ENCODE measurements at regions not wholly inside any gene's neighbourhood (a gene's known extent, or its start where the extent isn't known, plus 50 kb on each side); places are given as distances from the start of the nearest gene placed in this dataset.

- DNase-seq: no peak
These were observed 452.3 kb downstream of the CNTNAP4 start for GRCh38 chr16:76729525-76729924.

- no peak for DNase-seq
These were observed 455.7 kb downstream of the CNTNAP4 start for GRCh38 chr16:76732894-76733293.

DNA sequence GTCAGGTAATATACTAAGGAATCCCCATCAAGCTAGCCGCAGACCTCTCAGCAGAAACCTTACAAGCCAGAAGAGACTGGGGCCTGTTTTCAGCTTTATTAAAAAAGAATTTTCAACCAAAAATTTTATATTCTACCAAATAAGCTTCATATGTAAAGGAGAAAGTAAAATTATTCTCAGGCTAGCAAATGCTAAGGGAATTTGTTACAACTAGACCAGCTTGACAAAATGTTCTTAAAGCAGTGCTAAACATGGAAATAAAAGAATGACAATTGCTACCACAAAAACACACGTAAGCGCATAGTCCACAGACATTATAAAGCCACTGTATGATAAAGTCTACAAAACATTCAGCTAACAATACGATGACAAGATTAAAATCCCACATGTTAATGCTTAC, 449.4 kb upstream of the MON1B start:
- DNase-seq: no peak

GRCh38 chr16:76748461-76749348, 442.3 kb upstream of the MON1B start:
- DNase-seq: no peak

- no peak for DNase-seq
These were observed 441.1 kb upstream of the MON1B start for GRCh38 chr16:76749780-76750375.

GRCh38 chr16:76755496-76755895, 435.5 kb upstream of the MON1B start:
- DNase-seq: no peak

- no peak for DNase-seq
These were observed 434.6 kb upstream of the MON1B start for GRCh38 chr16:76756423-76756822.

- no peak for DNase-seq
These were observed 434.0 kb upstream of the MON1B start for GRCh38 chr16:76756951-76757350.

DNA sequence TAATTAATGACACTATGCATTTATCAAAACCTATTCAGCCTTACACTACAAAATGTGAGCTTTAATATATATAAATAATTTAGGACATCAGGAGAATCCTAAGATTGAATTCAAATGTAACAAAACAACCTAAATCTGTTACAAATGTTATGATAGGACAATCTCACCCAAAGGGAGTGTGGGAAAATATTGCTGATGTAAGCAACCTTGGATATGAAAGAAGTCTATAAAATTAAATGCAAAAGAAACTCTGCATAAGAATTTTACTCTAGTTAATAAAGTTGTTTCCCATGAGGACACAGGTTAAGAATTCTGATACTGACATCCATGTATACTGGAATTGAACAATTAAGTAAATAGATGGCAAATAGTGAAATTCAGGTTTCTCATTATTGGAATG, 424.5 kb upstream of the MON1B start:
- DNase-seq: no peak

DNA sequence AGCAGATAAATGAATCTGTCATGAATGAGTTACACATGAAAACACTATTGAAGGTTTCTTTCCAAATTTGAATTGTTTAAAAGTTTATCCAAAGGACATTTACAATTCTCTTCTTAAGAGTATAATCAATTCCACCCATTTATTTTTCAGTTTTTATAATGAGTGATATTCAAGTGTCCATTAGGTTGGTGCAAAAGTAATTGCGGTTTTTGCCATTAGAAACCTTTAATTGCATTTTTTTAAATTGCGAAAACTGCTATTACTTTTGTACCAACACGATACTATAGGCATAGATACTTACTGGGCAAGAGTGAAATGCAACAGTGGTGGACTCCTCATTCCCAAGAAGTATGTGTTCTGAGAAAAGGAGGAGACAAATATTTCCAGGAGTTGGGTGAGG, 422.7 kb upstream of the MON1B start:
- DNase-seq: no peak

GRCh38 chr16:76768948-76769347, 422.0 kb upstream of the MON1B start:
- DNase-seq: no peak

DNA sequence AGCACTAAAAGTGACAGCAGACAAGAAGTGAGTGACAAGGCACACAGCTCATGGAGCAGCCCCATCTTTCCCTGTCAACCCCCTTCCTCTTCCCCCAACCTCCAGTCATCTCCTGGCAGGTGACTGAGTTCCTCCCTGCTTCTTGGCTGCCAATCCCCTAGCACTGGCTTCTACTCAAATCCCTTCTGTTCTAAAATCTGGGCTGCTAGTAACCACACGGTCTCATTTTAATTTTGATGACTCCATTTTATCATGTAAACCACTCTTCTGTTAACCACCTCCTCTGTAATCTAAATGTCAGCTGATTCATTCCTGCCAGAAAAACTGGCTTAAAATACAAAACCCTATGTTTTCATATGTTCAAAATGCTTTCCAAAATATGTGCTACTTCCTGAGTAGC, 419.8 kb upstream of the MON1B start:
- DNase-seq: no peak

DNA sequence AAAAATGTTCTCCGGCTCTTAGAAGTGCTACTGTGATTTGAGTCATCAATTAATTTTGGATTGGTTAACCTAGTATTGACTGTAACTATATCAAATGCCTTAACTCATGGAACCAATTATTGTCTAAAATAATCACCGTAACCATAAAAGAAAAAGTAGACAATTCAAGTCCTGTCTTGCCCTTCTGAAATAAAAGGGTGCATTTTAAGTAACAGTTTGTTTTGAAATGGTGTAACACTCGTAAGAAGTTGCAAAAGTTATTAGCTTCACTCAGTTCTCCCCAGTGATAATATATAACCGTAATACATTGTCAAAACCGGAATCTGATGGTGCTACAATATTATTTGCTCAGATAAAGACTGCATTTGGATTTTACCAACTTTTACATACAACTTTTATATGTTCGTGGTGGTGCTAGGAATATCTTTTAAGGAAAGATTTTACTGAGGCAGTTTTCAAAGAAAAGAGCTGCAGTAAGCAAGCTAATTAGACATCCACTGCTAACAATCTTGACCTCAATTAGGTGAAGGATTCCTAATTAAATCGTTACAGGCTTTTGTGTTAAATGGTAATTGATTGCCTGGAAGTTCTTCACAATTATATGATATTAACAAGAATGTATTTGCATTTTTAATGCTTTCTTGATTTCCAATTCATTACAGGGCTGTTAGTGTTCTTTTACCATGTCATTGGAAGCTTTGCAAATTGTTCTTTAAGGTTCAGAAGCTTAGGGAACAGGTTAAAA, 413.1 kb upstream of the MON1B start:
- DNase-seq: no peak

DNA sequence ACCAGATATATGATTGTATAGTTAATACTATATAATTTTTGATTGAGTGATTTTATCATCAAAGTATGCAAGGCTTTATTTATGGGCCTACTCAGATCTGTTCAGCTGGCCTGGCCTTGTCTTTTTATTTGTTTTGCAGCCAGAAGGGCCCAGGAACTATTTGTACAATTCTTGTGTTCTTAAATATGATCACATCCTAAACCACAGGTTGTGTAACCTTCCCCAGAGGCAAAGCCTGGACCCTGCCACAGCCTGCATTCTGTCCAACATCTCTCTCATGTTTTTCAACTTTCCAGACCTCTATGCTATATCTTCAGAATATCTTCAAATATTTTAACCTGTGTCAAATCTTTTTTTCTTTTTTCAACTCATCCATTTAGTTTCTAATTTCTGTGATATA, 410.4 kb upstream of the MON1B start:
- DNase-seq: no peak

GRCh38 chr16:76784530-76784929, 406.5 kb upstream of the MON1B start:
- DNase-seq: no peak

- no peak for DNase-seq
These were observed 403.6 kb upstream of the MON1B start for GRCh38 chr16:76787394-76787793.

GRCh38 chr16:76791151-76791550, 399.8 kb upstream of the MON1B start:
- no peak for DNase-seq

- no peak for DNase-seq
These were observed 394.6 kb upstream of the MON1B start for GRCh38 chr16:76796416-76796815.

GRCh38 chr16:76796978-76797377, 394.0 kb upstream of the MON1B start:
- DNase-seq: no peak

- DNase-seq: no peak
These were observed 393.5 kb upstream of the MON1B start for GRCh38 chr16:76797457-76797856.

DNA sequence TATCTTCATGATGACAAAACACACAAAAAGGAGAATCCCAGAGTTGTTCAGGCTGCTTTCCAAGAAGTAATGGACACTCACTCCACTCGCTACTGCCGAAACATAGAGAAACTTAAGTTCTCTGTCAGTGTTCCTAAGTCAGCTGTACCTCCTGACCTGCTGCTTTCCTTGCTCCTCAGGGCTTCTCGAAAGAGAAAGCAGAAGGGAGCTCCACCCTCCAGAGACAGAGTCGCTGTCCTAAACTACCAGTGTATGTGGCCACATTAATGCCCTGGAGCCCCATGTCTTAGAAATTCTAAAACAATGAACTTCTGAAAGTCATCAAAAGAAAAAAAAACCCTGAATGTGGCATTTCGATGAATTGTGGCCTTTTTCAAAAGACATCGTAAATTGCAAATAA, 390.8 kb upstream of the MON1B start:
- DNase-seq: no peak

DNA sequence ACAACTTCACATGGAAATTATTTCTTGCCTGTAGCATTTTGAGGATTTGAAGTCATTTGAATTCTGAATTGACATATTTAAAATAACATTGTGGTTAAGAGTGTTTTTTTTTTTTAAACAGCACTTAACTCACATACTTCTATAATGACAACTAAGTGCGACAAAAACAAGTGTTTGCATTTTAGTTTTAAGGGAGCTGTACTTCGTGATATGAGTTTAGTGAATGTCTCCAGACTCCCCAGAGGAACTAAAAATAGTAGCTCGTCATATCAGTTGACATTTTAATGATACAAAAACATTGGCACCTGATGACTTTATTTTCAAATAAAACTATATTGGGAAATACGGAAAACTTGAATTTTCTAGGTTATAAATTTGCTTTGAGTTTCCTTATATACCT, 389.6 kb upstream of the MON1B start:
- no peak for DNase-seq

DNA sequence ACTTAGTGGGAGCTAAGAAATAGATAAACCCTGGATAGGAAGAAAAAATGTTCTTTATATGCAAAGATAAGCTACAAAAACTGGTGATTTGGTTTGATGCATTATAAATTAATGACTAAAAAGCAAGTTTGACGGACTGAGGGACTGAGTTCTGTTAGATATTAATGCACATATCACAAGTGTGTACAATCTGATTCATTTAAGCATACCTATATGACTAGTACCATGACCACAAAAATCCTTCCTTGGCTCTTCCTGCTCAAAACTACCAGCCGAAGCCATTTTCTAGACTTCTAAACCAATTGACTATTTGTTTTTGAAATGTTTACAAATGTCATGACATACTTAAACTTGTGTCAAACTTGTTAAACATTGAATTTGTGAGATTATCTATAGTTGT, 374.5 kb upstream of the MON1B start:
- no peak for DNase-seq

DNA sequence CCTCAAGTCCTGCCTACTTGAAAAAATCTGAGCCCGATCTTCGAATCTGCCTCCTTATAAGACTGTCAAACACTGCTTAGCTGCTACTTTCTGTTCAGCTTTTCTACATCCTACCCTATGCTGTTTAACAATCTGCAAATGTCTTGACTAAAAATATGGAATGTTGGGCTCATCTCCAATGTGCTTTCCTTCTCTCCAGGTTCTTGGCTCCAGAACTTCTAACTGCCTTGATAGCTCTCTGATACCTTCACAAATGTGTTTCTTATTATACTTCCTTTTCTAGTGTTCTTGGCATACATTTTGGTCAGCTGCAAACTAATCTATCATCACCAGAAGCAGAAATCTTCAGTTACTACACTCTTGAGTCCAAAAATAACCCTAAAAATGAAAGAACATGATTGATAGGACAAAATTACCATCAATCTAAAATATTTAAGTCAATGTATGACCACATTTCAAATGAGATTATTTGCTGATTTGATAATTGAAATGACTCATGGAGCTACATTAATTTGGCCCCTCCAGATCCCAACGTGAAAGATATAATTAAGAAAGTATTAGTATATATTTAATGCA, 372.3 kb upstream of the MON1B start:
- no peak for DNase-seq
